ENCODE measurements at regions not wholly inside any gene's neighbourhood (a gene's known extent, or its start where the extent isn't known, plus 50 kb on each side); places are given as distances from the start of the nearest gene placed in this dataset.

DNA sequence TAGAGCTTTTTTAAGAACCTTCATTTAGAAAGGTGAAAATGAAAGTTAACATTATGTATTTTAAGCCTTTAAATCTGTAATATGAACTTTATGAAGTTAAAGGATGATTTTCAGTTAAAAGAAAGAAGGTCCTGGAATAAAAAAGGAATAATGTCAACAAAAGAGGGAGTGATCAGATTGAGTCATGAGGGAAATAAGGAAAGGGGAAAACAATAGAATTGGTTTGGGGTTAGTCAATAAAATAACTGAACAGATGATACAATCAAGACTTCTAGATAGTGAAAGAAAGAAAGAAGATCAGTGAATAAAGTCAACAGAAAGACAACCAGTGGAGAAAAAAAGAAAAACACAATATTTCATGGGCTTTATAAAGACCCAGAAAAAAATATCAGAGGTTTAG lies 291.6 kb upstream of the ARSJ start:
- H3K9me3 Mint-ChIP-seq: no peaks in the 10 kb centered on the region
- no peaks in the 10 kb centered on the region for H3K27me3 Mint-ChIP-seq
- H3K27ac Mint-ChIP-seq: no peak overlapping the region
- H3K4me3 Mint-ChIP-seq: no peak overlapping the region
- H3K4me1 Mint-ChIP-seq (ENCODE audit: low read depth): no peaks in the 10 kb centered on the region
- H3K36me3 Mint-ChIP-seq (ENCODE audit: low read depth): no peaks in the 10 kb centered on the region

DNA sequence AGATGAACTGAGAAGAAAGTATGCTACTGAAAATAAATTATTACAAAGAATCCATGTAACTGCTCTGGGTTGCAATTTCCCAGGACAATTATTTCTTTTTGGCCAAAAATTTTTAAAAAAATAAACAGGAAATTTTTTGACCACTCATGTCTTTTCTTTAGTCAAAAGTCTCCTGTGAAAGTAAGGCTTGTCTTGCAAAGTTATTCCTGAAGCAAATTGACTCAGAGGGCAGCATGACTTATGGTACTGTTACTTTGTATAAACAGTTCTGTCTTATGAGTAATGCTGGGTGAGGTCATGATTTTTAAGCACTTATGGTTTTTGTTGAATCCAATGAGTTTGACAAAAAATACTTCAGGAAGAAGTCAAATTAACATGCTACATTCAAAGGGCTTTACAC lies 292.8 kb upstream of the ARSJ start:
- no peaks in the 10 kb centered on the region for H3K4me1 Mint-ChIP-seq (ENCODE audit: low read depth)
- no peaks in the 10 kb centered on the region for H3K36me3 Mint-ChIP-seq (ENCODE audit: low read depth)
- H3K27me3 Mint-ChIP-seq: no peaks in the 10 kb centered on the region
- no peak overlapping the region for H3K4me3 Mint-ChIP-seq
- no peaks in the 10 kb centered on the region for H3K9me3 Mint-ChIP-seq
- no peak overlapping the region for H3K27ac Mint-ChIP-seq

DNA sequence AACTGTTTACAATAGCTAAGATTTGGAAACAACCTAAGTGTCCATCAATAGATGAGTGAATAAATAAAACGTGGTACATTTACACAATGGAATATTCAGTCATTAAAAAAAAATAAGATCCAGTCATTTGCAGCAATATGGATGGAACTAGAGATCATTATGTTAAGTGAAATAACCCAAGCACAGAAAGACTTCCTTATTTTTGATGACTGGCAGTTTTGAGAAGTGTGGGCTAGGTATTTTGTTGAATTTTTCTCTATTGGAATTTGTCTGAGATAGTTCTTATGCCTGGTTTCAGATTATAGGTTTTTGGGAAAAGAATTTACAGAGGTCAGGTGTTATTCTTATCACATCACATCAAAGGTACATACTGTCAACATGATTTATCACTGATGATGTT lies 293.8 kb upstream of the ARSJ start:
- no peaks in the 10 kb centered on the region for H3K36me3 Mint-ChIP-seq (ENCODE audit: low read depth)
- H3K4me3 Mint-ChIP-seq: no peak overlapping the region
- H3K4me1 Mint-ChIP-seq (ENCODE audit: low read depth): no peaks in the 10 kb centered on the region
- no peak overlapping the region for H3K27ac Mint-ChIP-seq
- peaks cover 5% of the 10 kb centered on the region for H3K27me3 Mint-ChIP-seq
- no peaks in the 10 kb centered on the region for H3K9me3 Mint-ChIP-seq

DNA sequence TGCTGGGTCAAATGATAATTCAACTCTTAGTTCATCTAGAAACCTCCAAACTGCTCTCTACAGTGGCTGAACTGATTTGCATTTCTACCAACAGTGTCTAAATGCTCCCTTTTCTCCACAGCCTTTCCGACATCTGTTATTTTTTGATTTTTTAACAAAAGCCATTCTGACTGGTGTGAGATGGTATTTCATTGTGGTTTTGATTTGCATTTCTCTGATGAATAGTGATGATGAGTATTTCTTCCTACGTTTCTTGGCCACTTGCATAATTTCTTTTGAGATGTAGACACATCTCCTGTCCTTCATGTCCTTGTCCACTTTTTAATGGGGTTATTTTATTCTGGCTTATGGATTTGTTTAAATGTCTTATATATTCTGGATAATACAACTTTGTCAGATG lies 298.2 kb upstream of the ARSJ start:
- Mint-ChIP-seq H3K36me3 (ENCODE audit: low read depth) (no peaks in the 10 kb centered on the region), H3K9me3 (no peaks in the 10 kb centered on the region)

DNA sequence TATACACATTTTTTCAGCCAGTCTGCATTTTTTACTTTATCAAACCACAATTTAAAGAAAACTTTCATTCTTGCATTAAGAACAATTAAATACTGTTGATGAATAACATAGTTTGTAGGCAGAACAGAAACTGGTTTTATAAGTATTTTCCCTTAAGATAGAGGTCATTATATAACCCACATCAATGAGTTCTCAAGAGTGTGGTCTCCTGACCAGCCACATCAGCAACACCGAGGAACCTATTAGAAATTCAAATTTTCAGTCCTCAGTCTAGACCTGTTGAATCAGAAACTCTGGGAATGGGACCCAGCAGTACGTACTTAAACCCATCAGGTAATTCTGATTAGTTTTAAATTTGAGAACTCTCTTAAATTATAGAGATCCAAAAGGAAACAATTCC lies 299.6 kb upstream of the ARSJ start:
- no peaks in the 10 kb centered on the region for H3K4me1 Mint-ChIP-seq (ENCODE audit: low read depth)
- H3K27me3 Mint-ChIP-seq: peaks cover 13% of the 10 kb centered on the region
- no peak overlapping the region for H3K27ac Mint-ChIP-seq
- H3K4me3 Mint-ChIP-seq: no peak overlapping the region
- H3K9me3 Mint-ChIP-seq: no peaks in the 10 kb centered on the region
- H3K36me3 Mint-ChIP-seq (ENCODE audit: low read depth): no peaks in the 10 kb centered on the region

More for the DNA sequence above, 298.2 kb upstream of the ARSJ start:
- Mint-ChIP-seq H3K27ac (no peak overlapping the region), H3K4me1 (ENCODE audit: low read depth) (no peaks in the 10 kb centered on the region), H3K4me3 (no peak overlapping the region), H3K27me3 (peaks cover 13% of the 10 kb centered on the region)

DNA sequence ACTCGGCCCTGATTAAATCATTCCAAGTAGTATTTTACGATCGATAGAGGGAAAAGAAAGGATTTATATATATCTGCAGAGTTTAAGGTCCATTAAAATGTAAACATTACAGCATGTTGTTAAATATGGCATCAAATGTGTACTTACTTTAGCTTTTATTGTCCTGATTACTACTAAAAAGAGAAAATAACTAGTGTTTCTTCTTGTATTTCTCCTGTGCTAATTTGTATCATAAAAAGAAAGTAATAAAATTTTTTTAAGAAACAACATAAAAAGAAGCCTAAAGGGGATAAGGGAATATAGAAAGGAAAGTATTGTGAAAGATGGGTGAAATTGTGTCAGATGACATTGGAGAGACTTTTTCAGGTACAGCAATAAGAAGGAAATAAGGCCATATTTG lies 300.3 kb upstream of the ARSJ start:
- Mint-ChIP-seq H3K4me1 (ENCODE audit: low read depth) (no peaks in the 10 kb centered on the region), H3K27me3 (peaks cover 13% of the 10 kb centered on the region), H3K4me3 (no peak overlapping the region), H3K27ac (no peak overlapping the region), H3K36me3 (ENCODE audit: low read depth) (no peaks in the 10 kb centered on the region), H3K9me3 (no peaks in the 10 kb centered on the region)

DNA sequence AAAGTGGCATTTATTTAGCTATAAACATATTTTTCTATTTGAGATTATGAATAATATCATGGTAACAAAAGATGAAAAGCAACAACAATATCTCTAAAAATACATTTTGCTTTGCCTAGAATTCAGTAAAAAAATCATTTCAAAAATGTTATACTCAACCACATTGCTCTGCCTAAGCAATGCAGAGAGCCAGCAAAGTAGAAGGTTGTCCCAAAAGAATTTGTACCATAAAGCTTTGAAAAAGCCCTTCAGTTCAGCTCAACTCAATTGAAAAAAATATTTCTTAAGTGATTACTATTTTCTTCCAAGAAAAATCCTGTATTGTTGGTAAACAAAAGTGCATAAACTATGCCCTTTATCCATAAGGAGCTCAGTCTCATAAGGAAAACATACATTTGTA lies 301.2 kb upstream of the ARSJ start:
- Mint-ChIP-seq H3K36me3 (ENCODE audit: low read depth) (no peaks in the 10 kb centered on the region), H3K4me1 (ENCODE audit: low read depth) (no peaks in the 10 kb centered on the region), H3K27ac (no peak overlapping the region), H3K9me3 (no peaks in the 10 kb centered on the region), H3K27me3 (peaks cover 13% of the 10 kb centered on the region), H3K4me3 (no peak overlapping the region)

DNA sequence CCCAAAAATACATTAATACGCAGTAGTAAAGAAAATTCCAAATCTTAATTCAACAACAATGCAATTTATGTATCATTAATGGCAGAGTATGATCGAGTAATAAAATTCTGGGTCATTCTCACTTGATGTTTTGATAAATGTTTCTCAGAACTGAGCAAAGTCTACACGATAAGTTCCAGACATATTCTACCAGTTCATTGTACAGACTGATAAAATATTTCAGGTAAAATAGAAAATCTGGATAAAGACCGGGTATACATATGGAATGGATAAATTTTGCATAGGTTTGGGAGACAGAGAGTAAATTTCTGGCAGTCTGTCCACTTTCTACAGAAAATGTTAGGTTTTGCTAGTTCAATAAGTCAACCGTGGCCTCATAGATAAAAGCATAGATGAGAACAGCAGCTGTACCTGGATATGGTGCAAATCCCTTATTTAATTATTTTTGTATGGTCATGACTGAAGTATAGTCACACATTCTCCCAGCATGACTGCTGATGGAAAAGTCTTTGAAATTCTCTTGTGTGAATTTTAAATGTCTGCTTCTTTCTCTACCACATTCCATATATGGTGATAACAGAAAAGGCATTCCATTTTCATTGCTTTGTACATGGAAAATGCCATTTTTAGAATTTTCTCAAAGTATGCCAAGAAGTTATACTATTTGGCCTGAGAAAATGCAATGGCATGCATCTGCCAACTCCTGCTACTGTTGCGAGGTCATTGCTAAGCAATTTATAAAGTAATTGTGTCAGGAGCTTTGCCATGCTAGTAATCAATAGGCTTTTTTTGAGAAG lies 301.9 kb upstream of the ARSJ start:
- Mint-ChIP-seq H3K36me3 (ENCODE audit: low read depth) (no peaks in the 10 kb centered on the region), H3K27ac (no peak overlapping the region), H3K9me3 (no peaks in the 10 kb centered on the region), H3K4me1 (ENCODE audit: low read depth) (no peaks in the 10 kb centered on the region), H3K27me3 (peaks cover 13% of the 10 kb centered on the region), H3K4me3 (no peak overlapping the region)

DNA sequence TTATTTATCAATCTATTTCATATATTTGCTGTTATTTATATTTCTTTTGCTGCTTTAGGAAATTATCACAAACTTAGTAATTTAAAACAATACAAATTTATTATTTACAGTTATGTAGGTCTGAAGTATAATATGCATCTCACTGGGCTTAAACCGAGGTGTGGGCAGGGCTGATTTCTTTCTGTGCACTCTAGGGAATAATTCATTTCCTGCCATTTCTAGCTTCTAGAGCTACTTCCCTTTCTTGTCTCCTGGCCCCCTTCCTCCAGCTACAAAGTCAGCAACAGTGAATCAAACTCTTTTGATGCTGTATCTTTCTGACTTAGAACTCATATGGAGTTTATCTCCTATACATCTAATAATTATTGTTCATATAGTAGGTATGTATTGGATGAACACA lies 303.5 kb upstream of the ARSJ start:
- H3K27ac Mint-ChIP-seq: no peak overlapping the region
- H3K36me3 Mint-ChIP-seq (ENCODE audit: low read depth): no peaks in the 10 kb centered on the region
- H3K4me3 Mint-ChIP-seq: no peak overlapping the region
- H3K4me1 Mint-ChIP-seq (ENCODE audit: low read depth): no peaks in the 10 kb centered on the region
- peaks cover 11% of the 10 kb centered on the region for H3K27me3 Mint-ChIP-seq
- H3K9me3 Mint-ChIP-seq: no peaks in the 10 kb centered on the region

DNA sequence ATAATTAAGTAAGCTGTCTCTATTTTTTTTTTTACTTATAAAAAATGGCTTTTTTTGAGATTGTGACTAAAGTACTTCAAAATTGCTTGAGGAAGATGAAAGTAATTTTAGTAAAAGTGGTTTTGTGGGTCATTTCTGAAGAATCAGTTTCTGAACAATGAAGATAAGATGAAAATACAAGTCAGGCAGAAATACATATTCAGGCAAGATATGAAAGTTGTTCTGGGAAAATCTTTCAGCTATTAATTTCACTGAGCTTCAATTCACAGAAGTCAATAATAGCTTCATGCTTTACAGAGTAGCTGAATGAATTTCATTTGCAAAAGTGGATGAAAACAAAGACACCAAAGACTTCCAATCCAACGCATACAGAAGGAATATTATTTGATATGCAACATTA lies 305.2 kb upstream of the ARSJ start:
- Mint-ChIP-seq H3K27me3 (peaks cover 6% of the 10 kb centered on the region), H3K27ac (no peak overlapping the region), H3K4me1 (ENCODE audit: low read depth) (no peaks in the 10 kb centered on the region), H3K9me3 (no peaks in the 10 kb centered on the region), H3K4me3 (no peak overlapping the region), H3K36me3 (ENCODE audit: low read depth) (no peaks in the 10 kb centered on the region)

DNA sequence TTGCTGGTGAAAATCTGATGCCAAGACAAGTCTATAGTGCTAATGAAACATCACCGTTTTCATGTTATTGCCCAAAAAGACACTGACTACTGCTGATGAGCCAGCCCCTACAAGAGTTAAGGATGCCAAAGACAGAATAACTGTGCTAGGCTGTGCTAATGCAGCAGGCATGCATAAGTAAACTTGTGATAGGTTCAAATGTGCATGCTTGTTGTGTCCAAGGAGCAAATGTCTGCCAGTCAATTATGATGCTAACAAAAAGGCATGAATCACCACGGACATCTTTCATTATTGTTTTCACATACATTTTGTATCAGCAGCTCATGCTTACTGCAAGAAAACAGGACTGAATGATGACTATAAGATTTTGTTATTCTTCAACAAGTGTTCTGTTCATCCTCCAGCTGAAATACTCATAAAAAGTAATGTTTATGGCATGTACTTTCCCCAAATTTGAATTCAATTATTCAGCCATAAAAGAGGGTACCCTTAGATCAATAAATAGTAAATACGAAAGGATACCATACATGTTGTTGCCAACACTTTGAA lies 306.9 kb upstream of the ARSJ start:
- peaks cover 5% of the 10 kb centered on the region for H3K27me3 Mint-ChIP-seq
- H3K4me1 Mint-ChIP-seq (ENCODE audit: low read depth): no peaks in the 10 kb centered on the region
- no peak overlapping the region for H3K27ac Mint-ChIP-seq

DNA sequence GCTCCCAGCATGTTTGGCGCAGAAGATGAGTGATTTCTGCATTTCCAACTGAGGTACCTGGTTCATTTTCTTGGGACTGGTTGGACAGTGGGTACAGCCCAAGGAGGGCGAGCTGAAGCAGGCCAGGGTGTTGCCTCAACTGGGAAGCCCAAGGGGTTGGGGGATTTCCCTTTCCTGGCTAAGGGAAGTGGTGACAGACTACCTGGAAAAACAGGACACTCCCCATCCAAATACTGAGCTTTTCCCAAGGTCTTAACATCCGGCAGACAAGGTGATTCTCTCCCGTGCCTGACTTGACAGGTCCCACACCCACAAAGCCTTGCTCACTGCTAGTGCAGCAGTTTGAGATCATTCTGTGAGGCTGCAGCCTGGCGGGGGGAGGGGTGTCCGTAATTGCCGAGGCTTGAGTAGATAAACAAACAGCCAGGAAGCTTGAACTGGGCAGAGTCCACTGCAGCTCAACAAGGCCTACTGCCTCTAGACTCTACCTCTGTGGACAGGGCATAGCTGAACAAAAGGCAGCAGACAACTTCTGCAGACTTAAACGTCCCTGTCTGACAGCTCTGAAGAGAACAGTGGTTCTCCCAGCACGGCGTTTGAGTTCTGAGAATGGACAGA lies 307.7 kb upstream of the ARSJ start:
- H3K36me3 Mint-ChIP-seq (ENCODE audit: low read depth): no peaks in the 10 kb centered on the region
- no peaks in the 10 kb centered on the region for H3K4me1 Mint-ChIP-seq (ENCODE audit: low read depth)
- H3K27me3 Mint-ChIP-seq: peaks cover 5% of the 10 kb centered on the region
- H3K9me3 Mint-ChIP-seq: peaks cover 4% of the 10 kb centered on the region
- no peak overlapping the region for H3K27ac Mint-ChIP-seq
- H3K4me3 Mint-ChIP-seq: no peak overlapping the region

More for the DNA sequence above, 306.9 kb upstream of the ARSJ start:
- H3K4me3 Mint-ChIP-seq: no peak overlapping the region
- peaks cover 4% of the 10 kb centered on the region for H3K9me3 Mint-ChIP-seq
- H3K36me3 Mint-ChIP-seq (ENCODE audit: low read depth): no peaks in the 10 kb centered on the region

DNA sequence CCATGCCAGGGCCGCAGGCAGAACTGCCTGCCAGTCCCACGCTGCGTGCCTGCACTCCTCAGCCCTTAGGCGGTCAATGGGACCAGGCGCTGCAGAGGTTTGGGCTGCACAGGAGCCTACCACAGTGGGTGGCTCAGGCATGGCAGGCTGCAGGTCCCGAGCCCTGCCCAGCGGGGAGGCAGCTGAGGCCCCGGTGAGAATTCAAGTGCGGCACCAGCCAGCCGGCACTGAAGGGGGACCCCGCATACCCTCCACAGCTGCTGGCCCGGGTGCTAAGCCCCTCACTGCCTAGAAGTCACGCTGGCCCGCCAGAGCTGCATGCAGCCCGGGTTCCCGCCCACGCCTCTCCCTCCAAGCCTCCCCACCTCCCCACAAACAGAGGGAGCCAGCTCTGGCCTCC lies 302.5 kb upstream of the UGT8 start:
- H3K4me3 Mint-ChIP-seq: no peak overlapping the region
- no peaks in the 10 kb centered on the region for H3K4me1 Mint-ChIP-seq (ENCODE audit: low read depth)
- H3K27ac Mint-ChIP-seq: no peak overlapping the region
- H3K9me3 Mint-ChIP-seq: peaks cover 13% of the 10 kb centered on the region
- no peaks in the 10 kb centered on the region for H3K27me3 Mint-ChIP-seq
- H3K36me3 Mint-ChIP-seq (ENCODE audit: low read depth): no peaks in the 10 kb centered on the region

DNA sequence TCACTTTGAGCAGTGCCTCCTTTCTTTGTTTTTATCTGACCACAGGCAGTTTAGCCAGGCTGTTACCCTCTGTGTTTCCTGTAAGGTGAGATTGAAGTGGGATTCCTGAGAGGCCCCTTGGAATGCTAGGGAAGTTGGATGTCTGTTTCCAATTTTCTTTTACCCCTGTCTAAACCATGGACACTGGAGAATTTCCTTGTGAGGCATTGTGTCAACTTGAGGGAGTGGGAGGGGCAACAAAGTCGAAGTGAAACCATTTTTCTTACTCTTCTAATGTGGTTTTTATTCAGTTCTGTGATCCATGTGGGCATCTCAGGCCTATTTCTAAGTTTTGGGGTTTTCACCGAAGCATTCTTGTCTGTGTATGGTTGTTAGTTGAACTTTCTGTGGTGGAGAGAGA lies 296.1 kb upstream of the UGT8 start:
- H3K36me3 Mint-ChIP-seq (ENCODE audit: low read depth): no peaks in the 10 kb centered on the region
- no peak overlapping the region for H3K27ac Mint-ChIP-seq
- peaks cover 9% of the 10 kb centered on the region for H3K9me3 Mint-ChIP-seq
- no peaks in the 10 kb centered on the region for H3K27me3 Mint-ChIP-seq
- H3K4me3 Mint-ChIP-seq: no peak overlapping the region
- H3K4me1 Mint-ChIP-seq (ENCODE audit: low read depth): no peaks in the 10 kb centered on the region

DNA sequence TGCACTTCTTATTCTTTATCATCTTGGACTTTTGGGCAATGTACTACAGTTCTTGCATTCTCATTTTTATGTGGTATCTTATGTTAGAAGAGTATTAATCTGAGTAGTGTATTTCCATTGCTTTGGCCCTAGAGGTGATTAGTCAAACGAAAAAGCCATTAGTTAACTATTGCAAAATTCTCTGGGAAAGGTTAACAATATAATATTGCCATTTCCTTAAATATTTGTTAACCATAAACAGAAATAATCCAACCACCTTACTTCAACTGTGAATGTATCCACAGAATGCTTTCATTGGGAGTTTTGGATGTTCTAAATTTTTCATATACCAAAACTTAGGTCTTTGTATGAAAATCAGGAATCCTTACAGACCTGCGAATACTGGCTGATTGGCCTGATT lies 294.6 kb upstream of the UGT8 start:
- no peaks in the 10 kb centered on the region for H3K27me3 Mint-ChIP-seq
- H3K27ac Mint-ChIP-seq: no peak overlapping the region
- no peaks in the 10 kb centered on the region for H3K4me1 Mint-ChIP-seq (ENCODE audit: low read depth)
- peaks cover 9% of the 10 kb centered on the region for H3K9me3 Mint-ChIP-seq
- H3K36me3 Mint-ChIP-seq (ENCODE audit: low read depth): no peaks in the 10 kb centered on the region
- no peak overlapping the region for H3K4me3 Mint-ChIP-seq

DNA sequence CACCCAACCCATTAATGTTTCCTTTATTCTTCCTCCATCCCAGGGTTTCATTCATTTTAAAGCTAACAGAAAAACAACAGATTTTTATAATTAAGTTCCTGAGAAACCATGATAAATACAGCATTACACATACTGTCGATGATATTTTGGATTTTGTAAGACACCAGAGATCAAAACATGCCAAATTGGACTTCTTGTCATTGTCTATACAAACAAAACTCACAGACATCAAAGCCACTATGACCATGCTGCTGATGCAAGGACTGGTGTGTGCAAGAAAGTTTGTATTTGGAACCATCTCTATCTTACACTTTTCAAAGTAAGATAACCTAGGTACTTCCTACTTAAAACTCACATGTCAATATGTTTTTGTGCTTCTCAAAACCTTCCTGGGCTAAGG lies 294.0 kb upstream of the UGT8 start:
- H3K27me3 Mint-ChIP-seq: no peaks in the 10 kb centered on the region
- H3K4me1 Mint-ChIP-seq (ENCODE audit: low read depth): no peaks in the 10 kb centered on the region
- H3K27ac Mint-ChIP-seq: no peak overlapping the region
- H3K36me3 Mint-ChIP-seq (ENCODE audit: low read depth): no peaks in the 10 kb centered on the region
- no peak overlapping the region for H3K4me3 Mint-ChIP-seq
- H3K9me3 Mint-ChIP-seq: peaks cover 7% of the 10 kb centered on the region
